Colonic mucosa (tissue), 4 donors: ENCODE measurements at regions not wholly inside any gene's neighbourhood (a gene's known extent, or its start where the extent isn't known, plus 50 kb on each side); places are given as distances from the start of the nearest gene placed in this dataset.
A peak's percentile ranks its signal among the peaks of the same experiment; 100 is the strongest.
"Not testable (repeated sequence)": the region's sequence is repeated elsewhere in the genome, so short reads cannot be mapped to it uniquely, and the experiment has no call there.

Experiments
- DNase-seq: peaks from one replicate; pipeline ENCODE4 v3.0.0-alpha.2; 2020
- H3K27ac ChIP-seq: fragments of 200-600 bp; one replicate; pipeline ENCODE4 v1.8.0; 2021
- H3K27me3 ChIP-seq: fragments of 200-600 bp; one replicate; pipeline ENCODE4 v1.8.0; 2021
- H3K36me3 ChIP-seq: fragments of 200-600 bp; one replicate; pipeline ENCODE4 v1.8.0; 2021
- H3K4me1 ChIP-seq: fragments of 200-600 bp; one replicate; pipeline ENCODE4 v1.8.0; 2021; ENCODE audit warnings: mild to moderate bottlenecking
- H3K4me3 ChIP-seq: fragments of 200-600 bp; one replicate; pipeline ENCODE4 v1.8.0; 2021
- H3K9ac ChIP-seq, 2 donors: one replicate each; pipeline ENCODE4 v1.7.0; 2013; ENCODE audit warnings: control low read depth in 2 of 2, low read depth in 2 of 2, low read length in 2 of 2
- H3K9me3 ChIP-seq: fragments of 200-600 bp; one replicate; pipeline ENCODE4 v1.8.0; 2021
- intact Hi-C: fragments of 100-400 bp; cut with DNase I; formaldehyde crosslinking; loops from one replicate; pipeline ENCODE4 v1.14.1; 2022
- TF ChIP-seq, protein P1 (sequence below): fragments of 200-600 bp; IDR thresholded peaks from one replicate; pipeline ENCODE4 v1.8.0; 2022; ENCODE audit warnings: antibody characterized with exemption, mild to moderate bottlenecking
- donor health status: healthy.
- donor health status: DM: no; HTN: no; CAD: no.
- donor health status: DM: no; HTN: no; CAD: no.

DNA sequence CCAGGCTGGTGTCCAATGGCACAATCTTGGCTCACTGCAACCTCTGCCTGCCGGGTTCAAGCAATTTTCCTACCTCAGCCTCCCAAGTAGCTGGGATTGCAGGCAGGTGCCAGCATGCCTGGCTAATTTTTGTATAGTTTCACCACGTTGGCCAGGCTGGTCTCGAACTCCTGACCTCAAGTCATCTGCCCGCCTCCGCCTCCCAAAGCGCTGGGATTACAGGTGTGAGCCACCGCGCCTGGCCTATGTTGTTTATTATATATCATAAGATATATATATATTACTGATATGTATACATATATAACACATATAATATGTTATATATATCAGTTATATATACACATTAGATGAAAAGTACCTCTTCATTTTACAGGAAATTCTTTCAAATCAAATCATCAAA is 914.7 kb downstream of the FOXD4L5 start:
- H3K36me3 ChIP-seq, H3K4me3 ChIP-seq, intact Hi-C loops, H3K27me3 ChIP-seq, H3K9ac ChIP-seq, H3K4me1 ChIP-seq, H3K9me3 ChIP-seq, H3K27ac ChIP-seq: not testable (repeated sequence)
- DNase-seq = peak; percentile 14

DNA sequence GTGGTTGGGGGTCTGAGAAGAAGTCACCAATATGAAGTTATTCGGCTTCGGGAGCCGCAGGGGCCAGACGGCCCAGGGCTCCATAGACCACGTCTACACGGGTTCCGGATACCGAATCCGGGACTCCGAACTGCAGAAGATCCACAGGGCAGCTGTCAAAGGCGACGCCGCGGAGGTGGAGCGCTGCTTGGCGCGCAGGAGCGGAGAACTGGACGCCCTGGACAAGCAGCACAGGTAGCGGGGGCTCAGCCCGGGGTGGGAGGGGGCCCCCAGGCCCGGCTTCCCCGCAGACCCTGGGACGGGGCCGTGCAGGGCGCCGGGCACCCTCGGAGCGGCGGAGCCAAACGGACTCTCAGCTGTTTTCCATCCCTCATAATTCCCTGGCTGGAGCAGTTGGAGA is 915.4 kb downstream of the FOXD4L5 start:
- H3K4me1 ChIP-seq, H3K27me3 ChIP-seq, H3K27ac ChIP-seq, H3K36me3 ChIP-seq, intact Hi-C loops, H3K9ac ChIP-seq, H3K9me3 ChIP-seq: not testable (repeated sequence)
- H3K4me3 ChIP-seq = peak overlapping the region; percentile 11
- DNase-seq = peak; percentile 18

DNA sequence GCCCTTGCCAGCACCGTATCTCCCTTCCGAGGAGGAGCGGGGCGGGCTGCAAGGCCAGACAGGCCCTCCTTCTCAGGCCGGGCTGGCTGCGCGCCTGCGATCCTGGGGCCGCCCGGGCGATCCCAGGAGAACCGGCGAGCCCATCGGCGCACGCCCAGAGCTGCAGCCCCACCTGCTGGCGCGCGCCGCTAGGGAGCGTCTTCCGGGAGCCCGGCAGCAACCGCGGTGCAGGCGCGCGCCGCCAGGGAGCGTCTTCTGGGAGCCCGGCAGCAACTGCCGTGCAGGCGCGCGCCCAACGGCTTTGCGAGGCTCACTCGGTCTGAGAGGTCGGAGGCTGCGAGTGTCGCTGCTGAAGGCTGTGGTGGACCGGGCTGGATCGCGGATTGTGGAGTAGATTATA is 915.9 kb downstream of the FOXD4L5 start:
- H3K27me3 ChIP-seq, H3K4me1 ChIP-seq, H3K27ac ChIP-seq, H3K36me3 ChIP-seq, H3K9me3 ChIP-seq, intact Hi-C loops, H3K9ac ChIP-seq, H3K4me3 ChIP-seq: not testable (repeated sequence)
- TF ChIP-seq, protein P1, sequence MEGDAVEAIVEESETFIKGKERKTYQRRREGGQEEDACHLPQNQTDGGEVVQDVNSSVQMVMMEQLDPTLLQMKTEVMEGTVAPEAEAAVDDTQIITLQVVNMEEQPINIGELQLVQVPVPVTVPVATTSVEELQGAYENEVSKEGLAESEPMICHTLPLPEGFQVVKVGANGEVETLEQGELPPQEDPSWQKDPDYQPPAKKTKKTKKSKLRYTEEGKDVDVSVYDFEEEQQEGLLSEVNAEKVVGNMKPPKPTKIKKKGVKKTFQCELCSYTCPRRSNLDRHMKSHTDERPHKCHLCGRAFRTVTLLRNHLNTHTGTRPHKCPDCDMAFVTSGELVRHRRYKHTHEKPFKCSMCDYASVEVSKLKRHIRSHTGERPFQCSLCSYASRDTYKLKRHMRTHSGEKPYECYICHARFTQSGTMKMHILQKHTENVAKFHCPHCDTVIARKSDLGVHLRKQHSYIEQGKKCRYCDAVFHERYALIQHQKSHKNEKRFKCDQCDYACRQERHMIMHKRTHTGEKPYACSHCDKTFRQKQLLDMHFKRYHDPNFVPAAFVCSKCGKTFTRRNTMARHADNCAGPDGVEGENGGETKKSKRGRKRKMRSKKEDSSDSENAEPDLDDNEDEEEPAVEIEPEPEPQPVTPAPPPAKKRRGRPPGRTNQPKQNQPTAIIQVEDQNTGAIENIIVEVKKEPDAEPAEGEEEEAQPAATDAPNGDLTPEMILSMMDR = peak; percentile 13
- peak; percentile 93 for DNase-seq

DNA sequence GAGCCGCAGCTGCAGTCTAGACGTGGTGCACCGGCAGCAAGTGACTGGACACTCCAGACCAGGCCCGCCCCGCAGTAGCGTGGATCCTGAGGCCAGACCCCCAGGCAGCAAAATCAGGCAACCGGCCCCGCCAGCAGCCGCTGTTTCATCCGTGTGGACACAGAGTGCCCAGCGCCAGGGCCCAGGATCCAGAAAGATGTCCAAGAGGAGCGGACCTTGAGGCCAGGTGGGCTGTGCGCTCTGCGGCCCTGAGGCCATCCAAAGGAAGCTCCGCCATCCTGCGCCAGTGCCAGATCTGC is 916.4 kb downstream of the FOXD4L5 start:
- H3K4me1 ChIP-seq, DNase-seq, H3K27me3 ChIP-seq, H3K9ac ChIP-seq, intact Hi-C loops, H3K27ac ChIP-seq, H3K36me3 ChIP-seq, H3K9me3 ChIP-seq: not testable (repeated sequence)
- peak overlapping the region; percentile 17 for H3K4me3 ChIP-seq

DNA sequence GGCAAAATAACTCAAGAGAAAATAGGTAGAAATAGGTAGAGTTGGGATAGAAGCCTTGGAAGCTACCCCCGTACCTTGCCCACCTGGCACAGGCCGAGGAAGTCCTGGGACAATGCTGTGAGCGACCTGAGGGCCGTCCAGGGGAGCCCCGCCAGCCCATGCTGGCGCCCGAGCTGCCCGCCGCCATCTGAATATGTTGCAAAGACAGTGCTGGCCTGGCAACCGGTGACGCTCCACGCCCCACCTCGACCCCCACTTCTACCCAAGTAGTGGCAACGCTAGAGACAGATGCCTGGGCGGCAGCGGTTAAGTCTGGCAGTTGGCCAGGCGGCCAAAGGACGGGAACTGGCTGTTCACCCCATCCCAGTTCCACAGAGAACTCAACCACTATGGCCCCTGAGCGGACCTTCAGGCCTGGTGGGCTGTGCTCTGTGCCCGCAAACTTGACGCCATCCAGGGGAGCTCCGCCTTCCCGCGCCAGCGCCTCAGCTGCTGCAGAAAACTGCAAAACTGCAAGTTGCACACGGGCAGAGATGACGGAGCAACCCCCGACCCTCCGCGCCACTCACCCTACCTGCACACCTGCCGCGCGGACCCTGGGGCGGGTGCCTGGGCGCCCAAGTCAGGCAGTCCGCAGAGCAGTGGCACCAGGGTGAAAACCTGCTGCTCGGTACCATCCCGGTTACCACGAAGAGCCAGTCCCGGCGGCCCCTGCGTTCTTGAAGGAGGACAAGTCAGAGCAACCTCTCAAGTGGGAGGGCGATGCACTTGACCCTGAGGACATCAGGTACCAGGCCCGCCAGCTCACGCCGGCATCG is 917.0 kb downstream of the FOXD4L5 start:
- H3K27ac ChIP-seq, H3K36me3 ChIP-seq, H3K27me3 ChIP-seq, H3K9me3 ChIP-seq, H3K4me1 ChIP-seq, intact Hi-C loops, H3K9ac ChIP-seq: not testable (repeated sequence)
- peak overlapping the region; percentile 17 for H3K4me3 ChIP-seq
- DNase-seq = peak; percentile 45
